Epithelial cell of proximal tubule (primary cell): ENCODE measurements at regions not wholly inside any gene's neighbourhood (a gene's known extent, or its start where the extent isn't known, plus 50 kb on each side); places are given as distances from the start of the nearest gene placed in this dataset.

Source experiments
- DNase-seq: peaks from one replicate; pipeline ENCODE4 v3.0.0-alpha.2; 2011; ENCODE audit warnings: low read depth
- H3K4me3 ChIP-seq: 2 replicates; pipeline ENCODE4 v1.5.1; 2011; ENCODE audit warnings: low read depth, mild to moderate bottlenecking, low read length
- TF ChIP-seq, protein P1 (sequence below): conservative IDR thresholded peaks from 2 replicates; pipeline ENCODE4 v1.5.1; 2012; ENCODE audit warnings: low read depth, mild to moderate bottlenecking, low read length

DNA sequence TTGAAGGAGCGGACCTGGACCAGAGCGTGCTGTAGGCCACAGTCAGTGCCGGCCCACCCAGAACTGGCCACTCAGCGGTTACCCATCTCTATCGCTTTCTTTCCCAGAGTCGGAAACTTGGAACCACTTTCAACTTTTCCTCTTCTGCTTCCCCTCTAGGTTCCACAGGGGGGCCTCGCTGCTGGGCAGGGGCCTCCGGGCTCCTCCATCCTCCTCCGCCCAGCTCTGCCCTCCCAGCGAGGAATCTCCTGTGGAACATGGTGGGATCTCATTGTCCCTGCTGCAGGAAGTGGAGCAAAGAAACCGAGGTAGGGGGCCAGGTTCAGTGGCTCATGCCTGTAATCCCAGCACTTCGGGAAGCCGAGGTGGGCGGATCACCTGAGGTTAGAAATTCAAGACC, 139.2 kb downstream of the ETS2 start:
- no peak overlapping the region for H3K4me3 ChIP-seq
- TF ChIP-seq, protein P1, sequence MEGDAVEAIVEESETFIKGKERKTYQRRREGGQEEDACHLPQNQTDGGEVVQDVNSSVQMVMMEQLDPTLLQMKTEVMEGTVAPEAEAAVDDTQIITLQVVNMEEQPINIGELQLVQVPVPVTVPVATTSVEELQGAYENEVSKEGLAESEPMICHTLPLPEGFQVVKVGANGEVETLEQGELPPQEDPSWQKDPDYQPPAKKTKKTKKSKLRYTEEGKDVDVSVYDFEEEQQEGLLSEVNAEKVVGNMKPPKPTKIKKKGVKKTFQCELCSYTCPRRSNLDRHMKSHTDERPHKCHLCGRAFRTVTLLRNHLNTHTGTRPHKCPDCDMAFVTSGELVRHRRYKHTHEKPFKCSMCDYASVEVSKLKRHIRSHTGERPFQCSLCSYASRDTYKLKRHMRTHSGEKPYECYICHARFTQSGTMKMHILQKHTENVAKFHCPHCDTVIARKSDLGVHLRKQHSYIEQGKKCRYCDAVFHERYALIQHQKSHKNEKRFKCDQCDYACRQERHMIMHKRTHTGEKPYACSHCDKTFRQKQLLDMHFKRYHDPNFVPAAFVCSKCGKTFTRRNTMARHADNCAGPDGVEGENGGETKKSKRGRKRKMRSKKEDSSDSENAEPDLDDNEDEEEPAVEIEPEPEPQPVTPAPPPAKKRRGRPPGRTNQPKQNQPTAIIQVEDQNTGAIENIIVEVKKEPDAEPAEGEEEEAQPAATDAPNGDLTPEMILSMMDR, result no peak
- DNase-seq, result no peak

DNA sequence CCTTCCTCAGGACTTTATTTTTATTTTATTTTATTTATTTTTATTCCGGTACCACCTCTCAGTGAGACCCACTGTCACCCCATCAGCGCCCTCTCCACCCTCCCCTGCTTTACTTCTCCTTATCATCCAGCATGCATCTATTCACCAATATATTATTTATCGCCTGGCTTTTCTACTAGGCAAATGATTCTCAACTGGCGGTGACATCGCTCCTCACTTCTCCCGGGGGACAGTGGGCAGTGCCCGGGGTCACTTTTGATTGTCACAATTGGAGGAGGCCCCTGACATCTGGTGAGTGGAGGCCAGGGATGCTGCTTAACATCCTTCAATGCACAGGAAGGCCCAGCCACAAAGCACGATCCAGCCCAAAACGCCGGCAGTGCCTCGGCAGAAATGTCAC, 138.7 kb downstream of the ETS2 start:
- no peak overlapping the region for H3K4me3 ChIP-seq
- DNase-seq, result no peak

DNA sequence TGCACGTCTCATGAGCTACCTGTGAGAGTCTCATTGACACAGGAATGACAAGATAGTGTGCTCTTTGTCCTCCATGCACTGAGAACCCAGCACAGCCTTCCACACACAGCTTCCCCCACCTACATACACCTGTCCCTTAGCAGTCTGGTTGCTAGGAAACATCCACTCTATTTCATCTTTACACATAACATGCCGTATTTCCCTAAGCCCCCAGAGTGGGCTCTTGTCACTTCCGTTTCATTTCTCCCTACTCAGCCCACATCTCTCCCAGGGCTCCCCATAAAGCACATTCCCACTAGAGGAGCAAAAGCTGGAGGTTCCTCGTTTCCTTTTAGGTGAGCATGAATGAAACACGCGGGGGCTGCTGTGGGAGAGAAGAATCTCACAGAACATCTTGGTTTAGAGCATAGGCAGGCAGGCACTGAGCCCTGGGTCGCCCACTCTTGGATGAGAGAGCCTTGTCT, 137.1 kb downstream of the ETS2 start:
- TF ChIP-seq, protein P1, result no peak
- no peak for DNase-seq
- H3K4me3 ChIP-seq, result no peak overlapping the region

More for the DNA sequence above, 138.7 kb downstream of the ETS2 start:
- TF ChIP-seq, protein P1, result no peak

DNA sequence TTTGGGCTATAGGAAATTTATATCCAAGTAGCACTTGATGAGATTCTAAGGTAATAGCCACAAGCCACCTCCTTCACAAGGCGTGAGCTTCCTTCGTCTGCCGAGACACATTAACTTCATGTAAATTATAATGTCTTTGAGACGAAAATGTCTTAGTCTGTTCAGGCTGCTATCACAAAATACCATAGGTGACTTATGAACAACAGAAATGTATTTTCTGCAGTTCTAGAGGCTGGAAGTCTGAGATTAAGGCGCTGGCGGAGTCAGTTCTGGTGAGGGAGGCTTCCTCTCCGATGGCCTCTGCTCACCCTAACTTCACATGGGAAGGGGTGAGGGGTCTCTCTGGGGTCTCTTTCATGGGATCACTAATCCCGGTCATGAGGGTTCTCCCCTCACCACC, 133.0 kb downstream of the ETS2 start:
- TF ChIP-seq, protein P1, result no peak
- no peak for DNase-seq
- no peak overlapping the region for H3K4me3 ChIP-seq

DNA sequence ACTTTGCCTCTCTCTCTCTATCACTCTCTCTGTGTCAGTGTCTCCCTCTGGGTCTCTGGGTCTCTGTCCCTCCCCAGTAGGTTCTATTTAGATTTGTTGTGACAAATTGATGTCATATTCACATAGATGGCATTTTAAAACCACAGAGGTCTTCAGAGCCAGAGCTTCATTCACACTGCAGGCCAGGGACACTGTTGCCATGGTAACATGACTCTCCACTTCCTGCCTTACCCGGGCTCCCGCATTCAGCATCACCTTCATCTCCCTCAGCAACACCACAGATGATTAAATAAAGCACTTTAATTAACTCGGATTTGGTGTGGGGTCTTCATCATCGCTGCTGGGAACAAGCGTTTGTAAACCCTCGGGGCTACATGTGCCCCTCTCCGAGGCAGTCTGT, 132.6 kb downstream of the ETS2 start:
- TF ChIP-seq, protein P1, result no peak
- DNase-seq, result no peak
- H3K4me3 ChIP-seq, result no peak overlapping the region

DNA sequence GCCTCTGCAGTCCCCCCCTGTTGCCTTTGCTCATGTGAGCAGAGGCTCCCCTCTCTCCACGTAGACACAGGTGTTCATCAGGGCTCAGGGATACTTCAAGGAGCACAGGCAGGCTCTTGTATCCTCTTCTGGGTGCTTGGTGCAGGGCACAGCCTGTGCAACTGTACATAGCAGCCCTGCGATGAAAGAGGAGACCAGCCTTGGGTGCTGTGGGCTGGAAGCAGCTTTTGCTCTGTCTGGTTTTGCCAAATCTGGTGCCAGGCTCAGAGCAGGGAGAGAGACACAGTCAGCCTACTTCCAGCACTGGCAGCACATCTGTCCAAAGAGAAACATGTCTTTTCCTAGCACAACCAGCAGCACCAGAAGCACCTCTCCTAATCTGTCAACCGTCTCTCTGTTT, 132.1 kb downstream of the ETS2 start:
- TF ChIP-seq, protein P1, result no peak
- DNase-seq, result no peak
- no peak overlapping the region for H3K4me3 ChIP-seq

DNA sequence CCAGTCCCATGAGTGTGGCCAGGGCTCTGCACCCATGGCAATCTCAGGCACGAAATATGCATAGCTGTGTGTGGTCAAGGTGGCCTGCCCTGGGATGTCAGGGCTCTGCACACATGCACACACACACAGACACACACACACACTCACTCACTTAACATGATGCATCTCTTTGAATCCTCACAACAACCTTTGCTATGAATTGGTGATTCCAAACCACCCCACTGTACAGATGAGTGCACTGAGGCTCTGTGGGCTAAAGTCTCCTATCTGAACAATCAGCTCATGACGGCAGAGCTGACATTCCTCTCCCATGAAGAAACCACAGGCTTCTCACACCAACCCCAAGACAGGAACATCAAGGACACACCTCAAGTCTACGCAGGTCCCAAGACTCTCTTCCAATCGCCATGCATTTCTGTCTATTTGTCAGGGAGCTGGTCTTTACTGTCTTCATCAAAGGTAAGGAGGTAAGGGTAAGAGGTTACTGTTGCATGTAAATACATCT, 131.6 kb downstream of the ETS2 start:
- no peak overlapping the region for H3K4me3 ChIP-seq
- TF ChIP-seq, protein P1, result no peak
- no peak for DNase-seq
